NOMO-1 (cell line): ENCODE measurements at regions not wholly inside any gene's neighbourhood (a gene's known extent, or its start where the extent isn't known, plus 50 kb on each side); places are given as distances from the start of the nearest gene placed in this dataset.

ENCODE experiments used
- DNase-seq, 2 experiments: peaks; one replicate each; lab custom pipeline; 2025; ENCODE audit not compliant: unreplicated experiment in 2 of 2; lab: John Stamatoyannopoulos, UW

GRCh38 chr12:75711271-75711670 lies 199.9 kb upstream of the KRR1 start:
- no peak for DNase-seq

GRCh38 chr12:75710361-75711069 lies 199.1 kb upstream of the KRR1 start:
- no peak for DNase-seq

GRCh38 chr12:75709503-75709902 lies 198.1 kb upstream of the KRR1 start:
- no peak for DNase-seq

GRCh38 chr12:75708802-75709201 lies 197.4 kb upstream of the KRR1 start:
- no peak for DNase-seq

GRCh38 chr12:75707983-75708382 lies 196.6 kb upstream of the KRR1 start:
- no peak for DNase-seq

GRCh38 chr12:75706786-75707605 lies 195.6 kb upstream of the KRR1 start:
- DNase-seq: no peak

- DNase-seq: no peak
These were observed 194.6 kb upstream of the KRR1 start for GRCh38 chr12:75705749-75706711.

- DNase-seq: no peak
These were observed 193.3 kb upstream of the KRR1 start for GRCh38 chr12:75704664-75705063.

- DNase-seq: no peak
These were observed 192.8 kb upstream of the KRR1 start for GRCh38 chr12:75704208-75704607.

- no peak for DNase-seq
These were observed 191.7 kb upstream of the KRR1 start for GRCh38 chr12:75703131-75703530.

- DNase-seq: no peak
These were observed 191.2 kb upstream of the KRR1 start for GRCh38 chr12:75702477-75703093.

- no peak for DNase-seq
These were observed 190.4 kb upstream of the KRR1 start for GRCh38 chr12:75701859-75702258.

- no peak for DNase-seq
These were observed 188.5 kb upstream of the KRR1 start for GRCh38 chr12:75699728-75700496.

- no peak for DNase-seq
These were observed 187.8 kb upstream of the KRR1 start for GRCh38 chr12:75699251-75699650.

- DNase-seq: no peak
These were observed 186.6 kb upstream of the KRR1 start for GRCh38 chr12:75698052-75698451.

GRCh38 chr12:75695926-75696325 lies 184.5 kb upstream of the KRR1 start:
- no peak for DNase-seq

GRCh38 chr12:75694534-75695268 lies 183.3 kb upstream of the KRR1 start:
- no peak for DNase-seq

- no peak for DNase-seq
These were observed 181.5 kb upstream of the KRR1 start for GRCh38 chr12:75692876-75693275.

- DNase-seq: no peak
These were observed 179.0 kb upstream of the KRR1 start for GRCh38 chr12:75690296-75690955.
